Neural cell (in vitro differentiated cells): ENCODE measurements at regions not wholly inside any gene's neighbourhood (a gene's known extent, or its start where the extent isn't known, plus 50 kb on each side); places are given as distances from the start of the nearest gene placed in this dataset.

Experiments used
- H2AFZ ChIP-seq: fragments of 200-600, 300-800 bp; sonication (generic), shearing (Covaris generic); 2 replicates; pipeline ENCODE4 v1.6.0; 2014; ENCODE audit warnings: low read depth, mild to moderate bottlenecking, antibody characterized with exemption, low read length, moderate library complexity
- H3F3A ChIP-seq: fragments of 200-600 bp; shearing (Covaris generic); 2 replicates; pipeline ENCODE4 v1.6.1; 2016; ENCODE audit warnings: mild to moderate bottlenecking, moderate library complexity, mixed read lengths, antibody characterized with exemption, low read length; ENCODE audit not compliant: insufficient read depth, poor library complexity, severe bottlenecking
- H3K27ac ChIP-seq: fragments of 200-600, 300-800 bp; sonication (generic), shearing (Covaris generic); 2 replicates; pipeline ENCODE4 v1.5.1; 2014; ENCODE audit warnings: mild to moderate bottlenecking, low read length, moderate library complexity
- H3K27me3 ChIP-seq: fragments of 300-800, 200-600 bp; sonication (generic), shearing (Covaris generic); 2 replicates; pipeline ENCODE4 v1.6.0; 2014; ENCODE audit warnings: mild to moderate bottlenecking, low read depth, low read length, moderate library complexity; ENCODE audit not compliant: insufficient read depth
- H3K36me3 ChIP-seq: fragments of 300-800, 200-600 bp; sonication (generic), shearing (Covaris generic); 2 replicates; pipeline ENCODE4 v1.5.1; 2014; ENCODE audit warnings: mild to moderate bottlenecking, antibody characterized with exemption, low read length, moderate library complexity; ENCODE audit not compliant: insufficient read depth
- H3K4me2 ChIP-seq: fragments of 300-800, 200-600 bp; sonication (generic), shearing (Covaris generic); 2 replicates; pipeline ENCODE4 v1.6.0; 2014; ENCODE audit warnings: mild to moderate bottlenecking, low read length
- H3K4me3 ChIP-seq: fragments of 300-800, 200-600 bp; sonication (generic), shearing (Covaris generic); 2 replicates; pipeline ENCODE4 v1.5.1; 2014; ENCODE audit warnings: mild to moderate bottlenecking, low read length, moderate library complexity
- H3K79me2 ChIP-seq: fragments of 200-600 bp; shearing (Covaris generic); replicated peaks from 2 replicates; pipeline ENCODE4 v1.6.0; 2014; ENCODE audit warnings: mild to moderate bottlenecking, low read length, moderate library complexity; ENCODE audit not compliant: insufficient read depth
- H3K9ac ChIP-seq: fragments of 300-800, 200-600 bp; sonication (generic), shearing (Covaris generic); 2 replicates; pipeline ENCODE4 v1.6.1; 2016; ENCODE audit warnings: mild to moderate bottlenecking, low read length, mixed read lengths
- H3K9me2 ChIP-seq: fragments of 200-600 bp; shearing (Covaris generic); 2 replicates; pipeline ENCODE4 v1.6.1; 2016; ENCODE audit warnings: mild to moderate bottlenecking, low read length, mixed read lengths; ENCODE audit not compliant: insufficient read depth
- H3K9me3 ChIP-seq: fragments of 200-600, 300-800 bp; sonication (generic), shearing (Covaris generic); 2 replicates; pipeline ENCODE4 v1.6.1; 2016; ENCODE audit warnings: mild to moderate bottlenecking, mixed run types, low read length, moderate library complexity, mixed read lengths
- H4K20me1 ChIP-seq: fragments of 200-600 bp; shearing (Covaris generic); 2 replicates; pipeline ENCODE4 v1.6.1; 2016; ENCODE audit warnings: mild to moderate bottlenecking, mixed run types; ENCODE audit not compliant: insufficient read depth
- CTCF ChIP-seq: fragments of 450-650 bp; IDR thresholded peaks from 2 replicates; pipeline ENCODE4 v1.5.1; 2014; ENCODE audit warnings: antibody characterized with exemption, mild to moderate bottlenecking, moderate library complexity; ENCODE audit not compliant: poor library complexity, severe bottlenecking
- EP300 ChIP-seq: fragments of 450-650 bp; conservative IDR thresholded peaks from 2 replicates; pipeline ENCODE4 v1.6.1; 2014; ENCODE audit warnings: antibody characterized with exemption, mild to moderate bottlenecking, moderate library complexity; ENCODE audit not compliant: poor library complexity, severe bottlenecking
- EZH2 ChIP-seq: fragments of 200-600, 300-800 bp; shearing (Covaris generic), sonication (generic); IDR thresholded peaks from 2 replicates; pipeline ENCODE4 v1.6.1; 2014; ENCODE audit warnings: antibody characterized with exemption, low read length, borderline replicate concordance, mild to moderate bottlenecking; ENCODE audit not compliant: insufficient read depth, poor library complexity, severe bottlenecking
- MXI1 ChIP-seq: fragments of 450-650 bp; conservative IDR thresholded peaks from 2 replicates; pipeline ENCODE4 v1.6.1; 2014; ENCODE audit warnings: antibody characterized with exemption, mild to moderate bottlenecking; ENCODE audit not compliant: poor library complexity, severe bottlenecking
- POLR2AphosphoS5 ChIP-seq: IDR thresholded peaks from 2 replicates; pipeline ENCODE4 v1.6.1; 2012
- RAD21 ChIP-seq: fragments of 450-650 bp; conservative IDR thresholded peaks from 2 replicates; pipeline ENCODE4 v1.6.1; 2014; ENCODE audit warnings: antibody characterized with exemption, mild to moderate bottlenecking, moderate library complexity
- REST ChIP-seq: IDR thresholded peaks from 2 replicates; pipeline ENCODE4 v1.6.1; 2012; ENCODE audit warnings: borderline replicate concordance
- SMC3 ChIP-seq: fragments of 450-650 bp; conservative IDR thresholded peaks from 2 replicates; pipeline ENCODE4 v1.6.1; 2014; ENCODE audit warnings: antibody characterized with exemption, mild to moderate bottlenecking, moderate library complexity; ENCODE audit not compliant: poor library complexity
- TAF1 ChIP-seq: IDR thresholded peaks from 2 replicates; pipeline ENCODE4 v1.6.1; 2012; ENCODE audit warnings: low read depth

- Histone ChIP-seq H3K79me2 (no peaks in the 10 kb centered on the region), H4K20me1 (no peaks in the 10 kb centered on the region), H3K27ac (no peak overlapping the region), H3K9me3 (no peaks in the 10 kb centered on the region), H2AFZ (no peak overlapping the region), H3K27me3 (no peaks in the 10 kb centered on the region), H3K4me2 (no peak overlapping the region), H3K9ac (no peak overlapping the region), H3K36me3 (no peaks in the 10 kb centered on the region), H3K4me3 (no peak overlapping the region), H3K9me2 (no peaks in the 10 kb centered on the region), H3F3A (no peaks in the 10 kb centered on the region)
- TF ChIP-seq POLR2AphosphoS5 = no peak
- no peak for TF ChIP-seq EZH2
- no peak for TF ChIP-seq CTCF
- no peak for TF ChIP-seq REST
- TF ChIP-seq TAF1 = no peak
- no peak for TF ChIP-seq RAD21
- no peak for TF ChIP-seq SMC3
- TF ChIP-seq EP300 = no peak
- no peak for TF ChIP-seq MXI1
Observed at GRCh38 chr3:151630938-151631441, 102.7 kb upstream of the AADACL2 start.

GRCh38 chr3:151630035-151630434 is 103.7 kb upstream of the AADACL2 start:
- Histone ChIP-seq H3K9me2 (no peaks in the 10 kb centered on the region), H3K9me3 (no peaks in the 10 kb centered on the region), H3K4me2 (no peak overlapping the region), H3K79me2 (no peaks in the 10 kb centered on the region), H3F3A (no peaks in the 10 kb centered on the region), H3K27ac (no peak overlapping the region), H3K9ac (no peak overlapping the region), H3K27me3 (no peaks in the 10 kb centered on the region), H3K36me3 (no peaks in the 10 kb centered on the region), H3K4me3 (no peak overlapping the region), H4K20me1 (no peaks in the 10 kb centered on the region), H2AFZ (no peak overlapping the region)
- TF ChIP-seq EZH2 = no peak
- no peak for TF ChIP-seq POLR2AphosphoS5
- TF ChIP-seq SMC3 = no peak

- Histone ChIP-seq H3K27me3 (no peaks in the 10 kb centered on the region), H3K79me2 (no peaks in the 10 kb centered on the region), H3K9ac (no peak overlapping the region), H2AFZ (no peak overlapping the region), H3K4me2 (no peak overlapping the region), H4K20me1 (no peaks in the 10 kb centered on the region), H3K9me2 (no peaks in the 10 kb centered on the region), H3K27ac (no peak overlapping the region), H3K4me3 (no peak overlapping the region), H3K9me3 (no peaks in the 10 kb centered on the region), H3K36me3 (no peaks in the 10 kb centered on the region), H3F3A (no peaks in the 10 kb centered on the region)
- TF ChIP-seq RAD21 (no peak), EZH2 (no peak), POLR2AphosphoS5 (no peak), SMC3 (no peak), CTCF (no peak), EP300 (no peak), MXI1 (no peak), TAF1 (no peak), REST (no peak)
Observed at GRCh38 chr3:151625586-151625985, 108.1 kb upstream of the AADACL2 start.
